Adrenal gland (tissue), 9 donors: ENCODE measurements at regions not wholly inside any gene's neighbourhood (a gene's known extent, or its start where the extent isn't known, plus 50 kb on each side); places are given as distances from the start of the nearest gene placed in this dataset.

Experiments
- DNase-seq, 7 donors: peaks; one replicate each; pipeline ENCODE4 v3.0.0-alpha.2; 2019 to 2020
- H3K27ac ChIP-seq, 5 donors: fragments of 200-600 bp; sonication (generic) in 4 of 5; 1 replicate in 3 of 5; 2 replicates in 2 of 5; pipeline versions ENCODE4 v1.5.1 to v1.8.0; 2016 to 2020; ENCODE audit warnings: mild to moderate bottlenecking in 1 of 5
- H3K27me3 ChIP-seq: fragments of 200-600 bp; 2 replicates; pipeline ENCODE4 v1.8.0; 2021
- H3K36me3 ChIP-seq, 2 donors: fragments of 200-600 bp; replicated peaks in 1 of 2; 1 replicate in 1 of 2; 2 replicates in 1 of 2; pipeline versions ENCODE4 v1.5.1 to v1.8.0; 2018 to 2022
- H3K4me1 ChIP-seq, 2 donors: fragments of 200-600 bp; replicated peaks in 1 of 2; 1 replicate in 1 of 2; 2 replicates in 1 of 2; pipeline versions ENCODE4 v1.5.1 to v1.8.0; 2018 to 2021
- H3K4me3 ChIP-seq, 4 donors: fragments of 200-600 bp; sonication (generic) in 3 of 4; one replicate each; pipeline ENCODE4 v1.5.1; 2016 to 2018
- H3K9me3 ChIP-seq, 3 donors: fragments of 200-600 bp; sonication (generic) in 1 of 3; replicated peaks in 1 of 3; 1 replicate in 2 of 3; 2 replicates in 1 of 3; pipeline versions ENCODE4 v1.5.1 to v1.8.0; 2016 to 2021
- POLR2A ChIP-seq, 2 donors: fragments of 450-650 bp; IDR thresholded peaks; one replicate each; pipeline ENCODE4 v1.6.1; 2017; ENCODE audit warnings: antibody characterized with exemption in 2 of 2, mild to moderate bottlenecking in 2 of 2, moderate library complexity in 1 of 2
- WGBS, 4 donors: extraction: QIAGEN DNeasy Blood & Tissue Kit in 2 of 4; methylation state at CpG; one replicate each; pipeline versions ENCODE4 v1.1.5 to v1.1.7; 2013 to 2017; 5-methylcytosine and 5-hydroxymethylcytosine counted together
- intact Hi-C, 2 donors: fragments of 100-400 bp; cut with DNase I; formaldehyde crosslinking; loops; one replicate each; pipeline versions ENCODE4 v1.14.1 to v1.15.0; 2022 to 2023
- TF ChIP-seq, protein P1 (sequence below), 6 experiments: fragments of 450-650 bp in 4 of 6; fragments of 200-600 bp in 2 of 6; sonication (generic) in 1 of 6; IDR thresholded peaks; 1 replicate in 5 of 6; 2 replicates in 1 of 6; pipeline versions ENCODE4 v1.5.1 to v1.8.0; 2016 to 2021; ENCODE audit warnings: antibody characterized with exemption in 6 of 6, mild to moderate bottlenecking in 2 of 6, moderate library complexity in 1 of 6
- donor health status: healthy with polysubstance abuse.
- donor health status: Bipolar disorder and iron deficiency.
- donor health status: DM: yes; HTN: yes; CAD: no.
- donor health status: DM: no; HTN: no; CAD: no.
- donor health status: DM: no; HTN: no; CAD: no.

- Histone ChIP-seq H3K36me3 (no peaks in the 10 kb centered on the region), H3K27ac (no peak overlapping the region), H3K4me3 (no peak overlapping the region), H3K27me3 (peaks cover 13% of the 10 kb centered on the region), H3K4me1 (no peaks in the 10 kb centered on the region), H3K9me3 (no peaks in the 10 kb centered on the region)
- 83 to 95% (median 89%) methylated on average over 3 of the region's 3 CpGs for WGBS, 4 donors
- DNase-seq: no peak
- TF ChIP-seq POLR2A (IDR thresholded peaks at IDR 0.05): no peak
- TF ChIP-seq, protein P1, sequence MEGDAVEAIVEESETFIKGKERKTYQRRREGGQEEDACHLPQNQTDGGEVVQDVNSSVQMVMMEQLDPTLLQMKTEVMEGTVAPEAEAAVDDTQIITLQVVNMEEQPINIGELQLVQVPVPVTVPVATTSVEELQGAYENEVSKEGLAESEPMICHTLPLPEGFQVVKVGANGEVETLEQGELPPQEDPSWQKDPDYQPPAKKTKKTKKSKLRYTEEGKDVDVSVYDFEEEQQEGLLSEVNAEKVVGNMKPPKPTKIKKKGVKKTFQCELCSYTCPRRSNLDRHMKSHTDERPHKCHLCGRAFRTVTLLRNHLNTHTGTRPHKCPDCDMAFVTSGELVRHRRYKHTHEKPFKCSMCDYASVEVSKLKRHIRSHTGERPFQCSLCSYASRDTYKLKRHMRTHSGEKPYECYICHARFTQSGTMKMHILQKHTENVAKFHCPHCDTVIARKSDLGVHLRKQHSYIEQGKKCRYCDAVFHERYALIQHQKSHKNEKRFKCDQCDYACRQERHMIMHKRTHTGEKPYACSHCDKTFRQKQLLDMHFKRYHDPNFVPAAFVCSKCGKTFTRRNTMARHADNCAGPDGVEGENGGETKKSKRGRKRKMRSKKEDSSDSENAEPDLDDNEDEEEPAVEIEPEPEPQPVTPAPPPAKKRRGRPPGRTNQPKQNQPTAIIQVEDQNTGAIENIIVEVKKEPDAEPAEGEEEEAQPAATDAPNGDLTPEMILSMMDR (IDR thresholded peaks at IDR 0.05): no peak
- intact Hi-C loops: no loop called here
These were observed 109.8 kb upstream of the FGF3 start for GRCh38 chr11:69928975-69929374.

DNA sequence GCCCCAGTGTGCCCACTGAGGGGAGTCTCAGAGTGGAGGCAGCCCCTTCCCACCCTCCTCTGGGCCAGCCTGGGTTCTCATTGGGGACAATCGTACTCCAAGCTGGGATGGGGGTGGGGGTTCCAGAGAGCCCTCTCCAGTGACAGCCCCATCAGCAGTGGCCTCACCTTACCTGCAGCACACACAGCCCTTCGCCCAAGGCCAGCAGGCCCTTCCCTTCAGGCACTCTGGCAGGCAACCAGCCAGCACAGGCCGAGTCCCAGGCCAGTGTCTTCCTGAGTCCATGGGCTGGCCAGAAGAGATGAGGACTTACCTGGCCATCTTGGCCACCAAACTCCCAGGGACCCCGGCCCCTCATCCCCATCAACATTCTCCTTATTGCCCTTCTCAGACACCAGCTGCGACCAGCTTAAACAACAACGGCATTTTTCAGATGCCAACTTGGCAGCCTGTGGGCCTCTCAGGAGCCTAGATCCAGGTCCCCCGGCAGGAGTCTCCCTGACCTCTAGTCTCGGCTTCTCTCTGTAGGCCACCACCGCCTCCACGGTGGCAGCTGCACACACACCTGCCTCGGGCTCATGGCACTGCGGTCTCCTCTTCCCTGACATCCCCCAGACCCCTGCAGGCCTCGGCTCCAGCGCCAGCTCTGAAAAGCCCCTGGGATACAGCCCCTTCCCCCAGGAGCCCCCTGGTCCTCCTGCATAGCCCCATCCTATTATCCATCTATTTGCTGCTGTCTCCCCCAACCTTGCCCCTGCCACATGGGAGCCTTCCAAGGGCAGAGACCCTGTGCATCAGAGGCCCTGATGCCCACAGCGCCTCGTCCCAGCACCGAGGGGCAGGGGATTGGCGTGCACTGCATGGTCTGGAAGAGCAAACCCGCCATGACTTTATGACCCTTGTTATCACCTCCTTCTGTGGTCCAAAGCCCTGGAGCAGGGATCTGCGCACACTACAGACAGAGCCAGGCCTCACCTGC is 111.2 kb upstream of the FGF3 start:
- H3K27ac ChIP-seq: no peak overlapping the region
- no peak overlapping the region for H3K4me3 ChIP-seq
- 88 to 95% (median 92%) methylated on average over 11 to 20 of the region's 20 CpGs for WGBS, 4 donors
- DNase-seq: no peak
- H3K4me1 ChIP-seq: no peaks in the 10 kb centered on the region
- TF ChIP-seq, protein P1 (IDR thresholded peaks at IDR 0.05): no peak
- no peak for TF ChIP-seq POLR2A (IDR thresholded peaks at IDR 0.05)
- intact Hi-C loops: no loop called here
- H3K36me3 ChIP-seq: no peaks in the 10 kb centered on the region
- H3K9me3 ChIP-seq: no peaks in the 10 kb centered on the region
- H3K27me3 ChIP-seq: peaks cover 13% of the 10 kb centered on the region

GRCh38 chr11:69931060-69931910 is 112.1 kb upstream of the FGF3 start:
- no peaks in the 10 kb centered on the region for H3K9me3 ChIP-seq
- no peaks in the 10 kb centered on the region for H3K36me3 ChIP-seq
- no peaks in the 10 kb centered on the region for H3K4me1 ChIP-seq
- no peak overlapping the region for H3K4me3 ChIP-seq
- intact Hi-C loops: no loop called here
- H3K27ac ChIP-seq: no peak overlapping the region
- H3K27me3 ChIP-seq: peaks cover 13% of the 10 kb centered on the region
- TF ChIP-seq POLR2A (IDR thresholded peaks at IDR 0.05): no peak
- TF ChIP-seq, protein P1 (IDR thresholded peaks at IDR 0.05): no peak
- peak in 1 of 7 donors; percentile 2 for DNase-seq
- 61 to 77% (median 73%) methylated on average over 4 to 10 of the region's 10 CpGs for WGBS, 4 donors
